ENCODE measurements at regions not wholly inside any gene's neighbourhood (a gene's known extent, or its start where the extent isn't known, plus 50 kb on each side); places are given as distances from the start of the nearest gene placed in this dataset.

DNA sequence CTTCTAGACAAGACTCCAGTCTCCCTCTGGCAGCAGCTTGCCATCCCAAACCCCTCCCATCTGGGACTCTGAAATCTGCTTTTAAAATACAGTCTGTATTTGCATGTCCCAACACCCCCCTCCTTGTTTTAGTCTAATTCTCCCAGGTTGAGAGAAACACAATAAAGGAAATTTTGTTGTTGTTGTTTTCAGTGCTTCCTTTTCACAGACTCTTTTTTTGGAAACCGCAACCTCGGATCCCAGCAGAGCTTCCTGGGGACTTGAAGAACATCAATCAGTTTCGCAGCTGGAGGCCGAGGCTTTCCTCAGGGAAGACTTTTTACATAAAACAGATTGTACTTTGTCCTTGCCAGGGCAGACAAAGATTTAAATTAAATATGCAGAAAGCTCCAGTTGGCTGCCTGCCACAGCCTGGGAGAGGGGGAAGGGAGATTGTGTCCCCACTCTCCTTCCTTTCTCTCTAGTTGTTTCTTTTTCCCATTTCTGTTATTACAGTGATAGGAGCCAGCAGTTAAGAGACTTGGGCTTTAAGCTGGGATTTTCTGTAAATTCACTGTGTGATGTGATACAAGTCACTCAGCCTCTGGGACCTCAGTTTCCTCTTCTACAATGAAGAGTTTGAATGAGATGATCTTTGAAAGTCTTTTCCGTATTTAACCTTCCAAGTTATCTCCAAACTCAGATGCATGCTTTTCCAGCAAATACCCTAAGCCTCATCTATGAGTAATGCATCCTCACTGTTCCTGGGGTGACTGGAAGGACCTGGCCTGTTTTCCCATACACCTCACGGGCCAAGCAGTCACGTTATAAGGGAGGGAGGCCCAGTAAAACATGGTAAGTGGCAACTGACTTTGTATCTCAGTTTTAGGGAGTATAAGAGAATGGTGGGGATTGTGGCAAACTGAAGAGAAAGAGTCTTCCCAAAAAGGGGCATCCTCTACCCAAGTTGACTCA, 192.3 kb downstream of the REEP3 start:
- TF ChIP-seq SNAI2 (CRISPR knock-in tag; IDR thresholded peaks at IDR 0.05) (no peak), RARB (CRISPR knock-in tag; IDR thresholded peaks at IDR 0.05) (no peak), ZFP3 (CRISPR knock-in tag; IDR thresholded peaks at IDR 0.05) (no peak), PPARA (CRISPR knock-in tag; IDR thresholded peaks at IDR 0.05; ENCODE audit: borderline replicate concordance) (no peak), BACH2 (CRISPR knock-in tag; IDR thresholded peaks at IDR 0.05; ENCODE audit: borderline replicate concordance) (no peak), ARNTL (CRISPR knock-in tag; IDR thresholded peaks at IDR 0.05; ENCODE audit: borderline replicate concordance, low read depth) (no peak), GLIS3 (CRISPR knock-in tag; IDR thresholded peaks at IDR 0.05) (no peak)
- TF ChIP-seq, protein P1, sequence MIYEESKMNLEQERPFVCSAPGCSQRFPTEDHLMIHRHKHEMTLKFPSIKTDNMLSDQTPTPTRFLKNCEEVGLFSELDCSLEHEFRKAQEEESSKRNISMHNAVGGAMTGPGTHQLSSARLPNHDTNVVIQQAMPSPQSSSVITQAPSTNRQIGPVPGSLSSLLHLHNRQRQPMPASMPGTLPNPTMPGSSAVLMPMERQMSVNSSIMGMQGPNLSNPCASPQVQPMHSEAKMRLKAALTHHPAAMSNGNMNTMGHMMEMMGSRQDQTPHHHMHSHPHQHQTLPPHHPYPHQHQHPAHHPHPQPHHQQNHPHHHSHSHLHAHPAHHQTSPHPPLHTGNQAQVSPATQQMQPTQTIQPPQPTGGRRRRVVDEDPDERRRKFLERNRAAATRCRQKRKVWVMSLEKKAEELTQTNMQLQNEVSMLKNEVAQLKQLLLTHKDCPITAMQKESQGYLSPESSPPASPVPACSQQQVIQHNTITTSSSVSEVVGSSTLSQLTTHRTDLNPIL (CRISPR knock-in tag; IDR thresholded peaks at IDR 0.05; ENCODE audit: low read depth) = 0 out of 2 replicates have a peak, but pooled peaks have one; percentile 51
- TF ChIP-seq, protein P2, sequence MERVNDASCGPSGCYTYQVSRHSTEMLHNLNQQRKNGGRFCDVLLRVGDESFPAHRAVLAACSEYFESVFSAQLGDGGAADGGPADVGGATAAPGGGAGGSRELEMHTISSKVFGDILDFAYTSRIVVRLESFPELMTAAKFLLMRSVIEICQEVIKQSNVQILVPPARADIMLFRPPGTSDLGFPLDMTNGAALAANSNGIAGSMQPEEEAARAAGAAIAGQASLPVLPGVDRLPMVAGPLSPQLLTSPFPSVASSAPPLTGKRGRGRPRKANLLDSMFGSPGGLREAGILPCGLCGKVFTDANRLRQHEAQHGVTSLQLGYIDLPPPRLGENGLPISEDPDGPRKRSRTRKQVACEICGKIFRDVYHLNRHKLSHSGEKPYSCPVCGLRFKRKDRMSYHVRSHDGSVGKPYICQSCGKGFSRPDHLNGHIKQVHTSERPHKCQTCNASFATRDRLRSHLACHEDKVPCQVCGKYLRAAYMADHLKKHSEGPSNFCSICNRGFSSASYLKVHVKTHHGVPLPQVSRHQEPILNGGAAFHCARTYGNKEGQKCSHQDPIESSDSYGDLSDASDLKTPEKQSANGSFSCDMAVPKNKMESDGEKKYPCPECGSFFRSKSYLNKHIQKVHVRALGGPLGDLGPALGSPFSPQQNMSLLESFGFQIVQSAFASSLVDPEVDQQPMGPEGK (CRISPR knock-in tag; IDR thresholded peaks at IDR 0.05; ENCODE audit: borderline replicate concordance) = 0 out of 2 replicates have a peak, but pooled peaks have one; percentile 58
